Astrocyte (in vitro differentiated cells and primary cell): ENCODE measurements at regions not wholly inside any gene's neighbourhood (a gene's known extent, or its start where the extent isn't known, plus 50 kb on each side); places are given as distances from the start of the nearest gene placed in this dataset.

ENCODE experiments used
- EZH2 ChIP-seq: IDR thresholded peaks from 2 replicates; pipeline ENCODE4 v1.6.1; 2012; ENCODE audit warnings: mild to moderate bottlenecking, low read length, inconsistent platforms; ENCODE audit not compliant: insufficient read depth
- TF ChIP-seq, protein P1 (sequence below): IDR thresholded peaks from 2 replicates; pipeline ENCODE4 v1.5.1; 2011; ENCODE audit warnings: low read depth, mild to moderate bottlenecking, inconsistent platforms, low read length, moderate library complexity; ENCODE audit not compliant: insufficient read depth

DNA sequence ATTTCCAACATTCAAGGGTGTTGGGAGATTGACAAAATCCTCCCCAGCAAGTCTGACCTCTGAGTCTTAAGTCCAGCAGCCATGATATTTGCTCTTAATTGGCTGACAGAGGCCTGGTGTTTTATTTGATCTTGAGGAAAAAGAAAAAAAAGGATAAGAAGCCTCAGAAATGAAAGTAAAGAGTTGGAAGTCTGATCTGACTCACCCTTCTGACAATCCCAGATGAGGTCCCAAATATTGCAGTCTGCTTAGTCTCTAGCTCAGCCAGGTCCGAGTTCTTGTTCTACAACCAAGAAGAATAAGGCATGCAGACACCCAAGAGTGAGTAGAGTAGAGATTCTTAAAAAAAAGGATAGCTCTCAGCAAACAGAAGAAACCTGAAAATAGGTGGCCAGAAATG lies 632.5 kb upstream of the ST8SIA4 start:
- TF ChIP-seq EZH2, result no peak
- TF ChIP-seq, protein P1, sequence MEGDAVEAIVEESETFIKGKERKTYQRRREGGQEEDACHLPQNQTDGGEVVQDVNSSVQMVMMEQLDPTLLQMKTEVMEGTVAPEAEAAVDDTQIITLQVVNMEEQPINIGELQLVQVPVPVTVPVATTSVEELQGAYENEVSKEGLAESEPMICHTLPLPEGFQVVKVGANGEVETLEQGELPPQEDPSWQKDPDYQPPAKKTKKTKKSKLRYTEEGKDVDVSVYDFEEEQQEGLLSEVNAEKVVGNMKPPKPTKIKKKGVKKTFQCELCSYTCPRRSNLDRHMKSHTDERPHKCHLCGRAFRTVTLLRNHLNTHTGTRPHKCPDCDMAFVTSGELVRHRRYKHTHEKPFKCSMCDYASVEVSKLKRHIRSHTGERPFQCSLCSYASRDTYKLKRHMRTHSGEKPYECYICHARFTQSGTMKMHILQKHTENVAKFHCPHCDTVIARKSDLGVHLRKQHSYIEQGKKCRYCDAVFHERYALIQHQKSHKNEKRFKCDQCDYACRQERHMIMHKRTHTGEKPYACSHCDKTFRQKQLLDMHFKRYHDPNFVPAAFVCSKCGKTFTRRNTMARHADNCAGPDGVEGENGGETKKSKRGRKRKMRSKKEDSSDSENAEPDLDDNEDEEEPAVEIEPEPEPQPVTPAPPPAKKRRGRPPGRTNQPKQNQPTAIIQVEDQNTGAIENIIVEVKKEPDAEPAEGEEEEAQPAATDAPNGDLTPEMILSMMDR, result no peak
